Activated naive CD8-positive, alpha-beta T cell treated with anti-CD3 and anti-CD28 coated beads, Interleukin-2, amount 50 U/mL, for 24 hours (primary cell): ENCODE measurements at regions not wholly inside any gene's neighbourhood (a gene's known extent, or its start where the extent isn't known, plus 50 kb on each side); places are given as distances from the start of the nearest gene placed in this dataset.

Experiments
- ATAC-seq: fragments of 150-1000 bp; cut with Tn5 transposase; one replicate; pipeline ENCODE4 v1.10.0; 2021
- DNase-seq: peaks from one replicate; pipeline ENCODE4 v3.0.0; 2021
- H3K27ac Mint-ChIP-seq: one replicate; pipeline ENCODE4 v1.8.0; 2021; ENCODE audit warnings: mild to moderate bottlenecking, mixed read lengths
- H3K27me3 Mint-ChIP-seq: one replicate; pipeline ENCODE4 v1.8.0; 2021; ENCODE audit warnings: mixed read lengths
- H3K36me3 Mint-ChIP-seq: one replicate; pipeline ENCODE4 v1.8.0; 2021; ENCODE audit warnings: low read depth, mixed read lengths
- H3K4me1 Mint-ChIP-seq: one replicate; pipeline ENCODE4 v1.8.0; 2021; ENCODE audit warnings: mixed read lengths
- H3K4me3 Mint-ChIP-seq: one replicate; pipeline ENCODE4 v1.8.0; 2021; ENCODE audit warnings: mild to moderate bottlenecking, moderate library complexity, mixed read lengths
- H3K9me3 Mint-ChIP-seq: one replicate; pipeline ENCODE4 v1.8.0; 2021; ENCODE audit warnings: mixed read lengths

GRCh38 chr6:8703059-8703458, 267.7 kb upstream of the SLC35B3 start:
- Mint-ChIP-seq H3K36me3 (no peaks in the 10 kb centered on the region), H3K4me1 (no peaks in the 10 kb centered on the region), H3K27me3 (no peaks in the 10 kb centered on the region), H3K9me3 (peaks cover 4% of the 10 kb centered on the region), H3K27ac (no peak overlapping the region), H3K4me3 (no peak overlapping the region)
- DNase-seq, result no peak
- ATAC-seq, result no peak

GRCh38 chr6:8688821-8689220, 253.5 kb upstream of the SLC35B3 start:
- Mint-ChIP-seq H3K27me3 (no peaks in the 10 kb centered on the region), H3K27ac (no peak overlapping the region), H3K36me3 (no peaks in the 10 kb centered on the region), H3K4me1 (no peaks in the 10 kb centered on the region), H3K9me3 (peaks cover 9% of the 10 kb centered on the region), H3K4me3 (no peak overlapping the region)
- ATAC-seq (no peak), DNase-seq (no peak)

GRCh38 chr6:8686077-8686476, 250.7 kb upstream of the SLC35B3 start:
- ATAC-seq (no peak), DNase-seq (no peak)
- H3K36me3 Mint-ChIP-seq, result no peaks in the 10 kb centered on the region
- peaks cover 4% of the 10 kb centered on the region for H3K9me3 Mint-ChIP-seq
- no peak overlapping the region for H3K4me3 Mint-ChIP-seq
- no peaks in the 10 kb centered on the region for H3K27me3 Mint-ChIP-seq
- no peaks in the 10 kb centered on the region for H3K4me1 Mint-ChIP-seq
- H3K27ac Mint-ChIP-seq, result no peak overlapping the region

- H3K36me3 Mint-ChIP-seq, result no peaks in the 10 kb centered on the region
- H3K4me1 Mint-ChIP-seq, result no peaks in the 10 kb centered on the region
- no peak overlapping the region for H3K27ac Mint-ChIP-seq
- H3K27me3 Mint-ChIP-seq, result no peaks in the 10 kb centered on the region
- H3K4me3 Mint-ChIP-seq, result no peak overlapping the region
- H3K9me3 Mint-ChIP-seq, result peaks cover 9% of the 10 kb centered on the region
- DNase-seq (no peak), ATAC-seq (no peak)
Measured at GRCh38 chr6:8683204-8683603, 247.9 kb upstream of the SLC35B3 start.

GRCh38 chr6:8679823-8680222, 244.5 kb upstream of the SLC35B3 start:
- Mint-ChIP-seq H3K27me3 (no peaks in the 10 kb centered on the region), H3K9me3 (peaks cover 6% of the 10 kb centered on the region), H3K4me1 (no peaks in the 10 kb centered on the region), H3K27ac (no peak overlapping the region), H3K4me3 (no peak overlapping the region), H3K36me3 (no peaks in the 10 kb centered on the region)
- DNase-seq, result no peak
- no peak for ATAC-seq

- no peaks in the 10 kb centered on the region for H3K27me3 Mint-ChIP-seq
- DNase-seq (no peak), ATAC-seq (no peak)
- H3K4me1 Mint-ChIP-seq, result no peaks in the 10 kb centered on the region
- no peak overlapping the region for H3K27ac Mint-ChIP-seq
- H3K36me3 Mint-ChIP-seq, result no peaks in the 10 kb centered on the region
- no peak overlapping the region for H3K4me3 Mint-ChIP-seq
- H3K9me3 Mint-ChIP-seq, result peaks cover 6% of the 10 kb centered on the region
Measured at GRCh38 chr6:8678466-8678865, 243.1 kb upstream of the SLC35B3 start.

- H3K36me3 Mint-ChIP-seq, result no peaks in the 10 kb centered on the region
- DNase-seq (no peak), ATAC-seq (no peak)
- no peak overlapping the region for H3K27ac Mint-ChIP-seq
- H3K4me1 Mint-ChIP-seq, result no peaks in the 10 kb centered on the region
- H3K9me3 Mint-ChIP-seq, result peaks cover 4% of the 10 kb centered on the region
- no peak overlapping the region for H3K4me3 Mint-ChIP-seq
- H3K27me3 Mint-ChIP-seq, result no peaks in the 10 kb centered on the region
Measured at GRCh38 chr6:8674126-8674525, 238.8 kb upstream of the SLC35B3 start.

GRCh38 chr6:8672882-8673281, 237.5 kb upstream of the SLC35B3 start:
- H3K27me3 Mint-ChIP-seq, result no peaks in the 10 kb centered on the region
- H3K36me3 Mint-ChIP-seq, result no peaks in the 10 kb centered on the region
- no peak overlapping the region for H3K27ac Mint-ChIP-seq
- H3K9me3 Mint-ChIP-seq, result peaks cover 5% of the 10 kb centered on the region
- ATAC-seq, result no peak
- H3K4me3 Mint-ChIP-seq, result no peak overlapping the region
- no peak for DNase-seq
- H3K4me1 Mint-ChIP-seq, result no peaks in the 10 kb centered on the region

- Mint-ChIP-seq H3K4me3 (no peak overlapping the region), H3K9me3 (peaks cover 9% of the 10 kb centered on the region), H3K36me3 (no peaks in the 10 kb centered on the region), H3K27ac (no peak overlapping the region), H3K4me1 (no peaks in the 10 kb centered on the region), H3K27me3 (no peaks in the 10 kb centered on the region)
- no peak for DNase-seq
- ATAC-seq, result no peak
Measured at GRCh38 chr6:8670792-8671191, 235.4 kb upstream of the SLC35B3 start.

GRCh38 chr6:8664700-8665099, 229.4 kb upstream of the SLC35B3 start:
- ATAC-seq (no peak), DNase-seq (no peak)
- Mint-ChIP-seq H3K27me3 (peaks cover 3% of the 10 kb centered on the region), H3K4me1 (no peaks in the 10 kb centered on the region), H3K36me3 (no peaks in the 10 kb centered on the region), H3K9me3 (peaks cover 5% of the 10 kb centered on the region), H3K27ac (no peak overlapping the region), H3K4me3 (no peak overlapping the region)

- H3K9me3 Mint-ChIP-seq, result peaks cover 5% of the 10 kb centered on the region
- H3K27me3 Mint-ChIP-seq, result peaks cover 3% of the 10 kb centered on the region
- H3K36me3 Mint-ChIP-seq, result no peaks in the 10 kb centered on the region
- H3K4me3 Mint-ChIP-seq, result no peak overlapping the region
- no peaks in the 10 kb centered on the region for H3K4me1 Mint-ChIP-seq
- ATAC-seq (no peak), DNase-seq (no peak)
- no peak overlapping the region for H3K27ac Mint-ChIP-seq
Measured at GRCh38 chr6:8664070-8664469, 228.7 kb upstream of the SLC35B3 start.

- ATAC-seq (no peak), DNase-seq (no peak)
- Mint-ChIP-seq H3K4me1 (no peaks in the 10 kb centered on the region), H3K27ac (no peak overlapping the region), H3K9me3 (no peaks in the 10 kb centered on the region), H3K27me3 (peaks cover 3% of the 10 kb centered on the region), H3K36me3 (no peaks in the 10 kb centered on the region), H3K4me3 (no peak overlapping the region)
Measured at GRCh38 chr6:8659404-8660189, 224.3 kb upstream of the SLC35B3 start.

- no peak for ATAC-seq
- no peak for DNase-seq
- no peak overlapping the region for H3K4me3 Mint-ChIP-seq
Measured at GRCh38 chr6:8658416-8658815, 223.1 kb upstream of the SLC35B3 start.

GRCh38 chr6:8657522-8657921, 222.2 kb upstream of the SLC35B3 start:
- Mint-ChIP-seq H3K36me3 (no peaks in the 10 kb centered on the region), H3K9me3 (peaks cover 3% of the 10 kb centered on the region), H3K4me1 (no peaks in the 10 kb centered on the region), H3K27me3 (peaks cover 3% of the 10 kb centered on the region), H3K4me3 (no peak overlapping the region), H3K27ac (no peak overlapping the region)
- no peak for ATAC-seq
- DNase-seq, result no peak

More at GRCh38 chr6:8658416-8658815, 223.1 kb upstream of the SLC35B3 start:
- H3K9me3 Mint-ChIP-seq, result peaks cover under 1% of the 10 kb centered on the region
- no peaks in the 10 kb centered on the region for H3K36me3 Mint-ChIP-seq
- no peaks in the 10 kb centered on the region for H3K4me1 Mint-ChIP-seq
- no peak overlapping the region for H3K27ac Mint-ChIP-seq
- peaks cover 3% of the 10 kb centered on the region for H3K27me3 Mint-ChIP-seq

- no peak for DNase-seq
- Mint-ChIP-seq H3K27me3 (no peaks in the 10 kb centered on the region), H3K4me1 (no peaks in the 10 kb centered on the region), H3K9me3 (peaks cover 7% of the 10 kb centered on the region), H3K36me3 (no peaks in the 10 kb centered on the region), H3K4me3 (no peak overlapping the region), H3K27ac (no peak overlapping the region)
- ATAC-seq, result no peak
Measured at GRCh38 chr6:8655670-8656454, 220.5 kb upstream of the SLC35B3 start.
